ENCODE measurements at regions not wholly inside any gene's neighbourhood (a gene's known extent, or its start where the extent isn't known, plus 50 kb on each side); places are given as distances from the start of the nearest gene placed in this dataset.

GRCh38 chr1:79325126-79325525, 318.6 kb upstream of the ADGRL4 start:
- H3K4me1 ChIP-seq (replicated peaks in 1 of 2), result no peaks in the 10 kb centered on the region
- no peaks in the 10 kb centered on the region for H3K27me3 ChIP-seq
- H3K9me3 ChIP-seq (replicated peaks in 1 of 3), result no peaks in the 10 kb centered on the region
- TF ChIP-seq CTCF (IDR thresholded peaks at IDR 0.05), result no peak
- TF ChIP-seq POLR2A (IDR thresholded peaks at IDR 0.05), result no peak
- intact Hi-C loops (cut with DNase I), result no loop called here
- WGBS, 4 donors, result 82 to 92% (median 89%) methylated on average over 2 of the region's 2 CpGs
- H3K27ac ChIP-seq, result no peak overlapping the region
- H3K4me3 ChIP-seq, result no peak overlapping the region
- no peak for DNase-seq
- H3K36me3 ChIP-seq (replicated peaks in 1 of 2), result no peaks in the 10 kb centered on the region

DNA sequence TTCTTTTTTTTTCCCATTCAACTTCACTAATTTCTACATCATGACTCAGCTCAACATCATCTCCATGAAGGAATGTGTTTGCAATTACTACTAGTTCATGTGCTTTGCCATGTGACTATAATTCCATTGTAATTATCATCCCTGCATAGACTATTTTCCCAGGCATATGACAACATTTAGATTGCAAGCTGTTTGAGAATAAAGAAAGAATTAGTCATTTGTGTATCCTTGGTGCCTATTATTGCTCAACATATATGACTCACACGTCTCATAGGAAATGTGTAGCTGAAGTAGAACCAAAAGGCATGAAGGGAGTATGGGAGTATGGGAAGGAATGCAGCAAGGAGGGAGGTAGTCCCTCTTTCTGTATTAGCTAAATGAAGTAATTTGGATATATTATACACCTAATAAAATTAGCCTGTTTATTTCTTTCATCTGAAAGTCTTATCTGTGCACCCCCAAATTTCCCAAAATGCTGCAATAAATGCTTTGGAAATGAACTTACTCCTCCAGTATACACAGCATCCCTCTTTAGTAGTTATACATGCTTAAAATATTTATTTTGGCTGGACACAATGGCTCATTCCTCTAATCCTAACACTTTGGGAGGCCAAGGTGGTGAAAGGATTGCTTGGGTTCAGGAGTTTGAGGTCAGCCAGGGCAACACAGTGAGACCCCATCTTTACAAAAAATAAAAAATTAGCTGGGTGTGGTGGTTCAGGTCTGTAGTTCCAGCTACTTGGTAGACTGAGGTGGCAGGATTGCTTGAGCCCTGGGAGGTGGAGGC, 316.9 kb upstream of the ADGRL4 start:
- Histone ChIP-seq H3K27ac (no peak overlapping the region), H3K4me1 (replicated peaks in 1 of 2) (no peaks in the 10 kb centered on the region), H3K9me3 (replicated peaks in 1 of 3) (no peaks in the 10 kb centered on the region), H3K27me3 (no peaks in the 10 kb centered on the region), H3K4me3 (no peak overlapping the region), H3K36me3 (replicated peaks in 1 of 2) (no peaks in the 10 kb centered on the region)
- intact Hi-C loops (cut with DNase I), result no loop called here
- TF ChIP-seq CTCF (IDR thresholded peaks at IDR 0.05), result no peak
- no peak for TF ChIP-seq POLR2A (IDR thresholded peaks at IDR 0.05)
- WGBS, 4 donors, result 28 to 58% (median 41%) methylated on average over 1 of the region's 1 CpG
- no peak for DNase-seq

DNA sequence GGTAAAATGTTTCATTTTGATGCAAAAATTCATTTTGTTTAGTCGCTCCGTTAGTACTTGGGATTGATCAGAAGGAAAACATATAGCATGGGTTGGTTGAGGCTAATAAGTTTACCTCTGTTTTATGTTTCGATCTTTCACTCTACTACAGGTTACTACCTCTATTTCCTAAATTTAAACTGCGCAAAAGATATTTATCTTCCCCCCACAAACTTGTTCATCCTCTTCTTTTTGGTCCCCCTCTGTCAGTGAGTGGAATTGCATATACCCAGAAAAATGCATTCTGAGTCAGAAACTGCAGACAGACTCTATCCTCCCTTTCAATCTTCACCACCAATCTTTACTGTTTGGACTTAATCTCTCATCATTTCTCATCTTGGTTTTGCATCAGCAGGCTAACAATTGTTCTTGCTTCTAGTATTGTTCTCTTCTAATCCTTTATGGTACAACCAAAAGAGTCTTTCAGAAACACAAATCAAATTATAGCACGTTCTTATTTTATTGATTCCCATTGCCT, 316.0 kb upstream of the ADGRL4 start:
- no peak for TF ChIP-seq CTCF (IDR thresholded peaks at IDR 0.05)
- TF ChIP-seq POLR2A (IDR thresholded peaks at IDR 0.05), result no peak
- Histone ChIP-seq H3K27me3 (no peaks in the 10 kb centered on the region), H3K4me3 (no peak overlapping the region), H3K36me3 (replicated peaks in 1 of 2) (no peaks in the 10 kb centered on the region), H3K4me1 (replicated peaks in 1 of 2) (no peaks in the 10 kb centered on the region), H3K27ac (no peak overlapping the region), H3K9me3 (replicated peaks in 1 of 3) (no peaks in the 10 kb centered on the region)
- DNase-seq, result no peak
- 85 to 89% (median 86%) methylated on average over 5 of the region's 5 CpGs for WGBS, 4 donors
- intact Hi-C loops (cut with DNase I), result no loop called here

- H3K27ac ChIP-seq, result no peak overlapping the region
- H3K9me3 ChIP-seq (replicated peaks in 1 of 3), result no peaks in the 10 kb centered on the region
- no peaks in the 10 kb centered on the region for H3K4me1 ChIP-seq (replicated peaks in 1 of 2)
- TF ChIP-seq POLR2A (IDR thresholded peaks at IDR 0.05), result no peak
- no peak for TF ChIP-seq CTCF (IDR thresholded peaks at IDR 0.05)
- no peaks in the 10 kb centered on the region for H3K27me3 ChIP-seq
- H3K36me3 ChIP-seq (replicated peaks in 1 of 2), result no peaks in the 10 kb centered on the region
- intact Hi-C loops (cut with DNase I), result no loop called here
- no peak overlapping the region for H3K4me3 ChIP-seq
- no peak for DNase-seq
Observed at GRCh38 chr1:79312438-79312837, 305.9 kb upstream of the ADGRL4 start.

All from adrenal gland (tissue), 9 donors.